CD4-positive, alpha-beta T cell (primary cell): ENCODE measurements at regions not wholly inside any gene's neighbourhood (a gene's known extent, or its start where the extent isn't known, plus 50 kb on each side); places are given as distances from the start of the nearest gene placed in this dataset.

Experiments used
- ATAC-seq: fragments of 200-7000 bp; cut with Tn5 transposase; one replicate; pipeline ENCODE4 v1.10.0; 2022; ENCODE audit warnings: mild to moderate bottlenecking; ENCODE audit not compliant: poor library complexity
- CTCF ChIA-PET: fragments of 350-600 bp; sonication (Branson Sonifier 250); formaldehyde crosslinking; loops from one replicate; lab custom pipeline; 2021; ENCODE audit warnings: antibody characterized with exemption, inconsistent platforms; lab: Charles Lee
- POLR2A ChIA-PET: fragments of 350-600 bp; sonication (Branson Sonifier 250); formaldehyde crosslinking; loops from one replicate; lab custom pipeline; 2021; ENCODE audit warnings: antibody characterized with exemption, inconsistent platforms; lab: Charles Lee
- DNase-seq, 14 experiments: peaks; one replicate each; pipeline ENCODE4 v3.0.0-alpha.2; 2013 to 2020; ENCODE audit warnings: mixed read lengths in 2 of 14
- H3K27ac ChIP-seq, 2 donors: one replicate each; pipeline versions ENCODE4 v1.5.1 to v1.7.0; 2013; ENCODE audit warnings: low read length in 2 of 2, low read depth in 1 of 2, mild to moderate bottlenecking in 1 of 2
- H3K27me3 ChIP-seq, 2 experiments: 1 replicate in 1 of 2; 2 replicates in 1 of 2; pipeline versions ENCODE4 v1.6.1 to v1.7.0; 2013; ENCODE audit warnings: low read length in 2 of 2, control low read depth in 1 of 2, mild to moderate bottlenecking in 1 of 2, moderate library complexity in 1 of 2; ENCODE audit not compliant: insufficient read depth in 2 of 2, control insufficient read depth in 1 of 2
- H3K36me3 ChIP-seq: one replicate; pipeline ENCODE4 v1.6.1; 2013; ENCODE audit warnings: low read length, control low read depth; ENCODE audit not compliant: insufficient read depth
- H3K4me1 ChIP-seq: one replicate; pipeline ENCODE4 v1.6.1; 2013; ENCODE audit warnings: low read length, control low read depth; ENCODE audit not compliant: insufficient read depth
- H3K4me3 ChIP-seq: one replicate; pipeline ENCODE4 v1.5.1; 2013; ENCODE audit warnings: mild to moderate bottlenecking, low read length, moderate library complexity
- H3K9me3 ChIP-seq, 2 experiments: 1 replicate in 1 of 2; 2 replicates in 1 of 2; pipeline versions ENCODE4 v1.6.1 to v1.7.0; 2013; ENCODE audit warnings: low read length in 2 of 2, mild to moderate bottlenecking in 2 of 2, control low read depth in 1 of 2, moderate library complexity in 1 of 2; ENCODE audit not compliant: control insufficient read depth in 1 of 2, insufficient read depth in 1 of 2
- H3K27ac Mint-ChIP-seq: one replicate; pipeline ENCODE4 v1.8.0; 2020; ENCODE audit warnings: mixed read lengths
- H3K27me3 Mint-ChIP-seq: one replicate; pipeline ENCODE4 v1.8.0; 2021; ENCODE audit warnings: mixed read lengths
- H3K36me3 Mint-ChIP-seq: one replicate; pipeline ENCODE4 v1.8.0; 2021; ENCODE audit warnings: low read depth, mixed read lengths
- H3K4me1 Mint-ChIP-seq: one replicate; pipeline ENCODE4 v1.8.0; 2021; ENCODE audit warnings: low read depth, mixed read lengths
- H3K4me3 Mint-ChIP-seq: one replicate; pipeline ENCODE4 v1.8.0; 2020; ENCODE audit warnings: mild to moderate bottlenecking, mixed read lengths
- H3K9me3 Mint-ChIP-seq: one replicate; pipeline ENCODE4 v1.8.0; 2020; ENCODE audit warnings: mixed read lengths
- CTCF ChIP-seq: fragments of 200-600 bp; IDR thresholded peaks from one replicate; pipeline ENCODE4 v1.8.0; 2022; ENCODE audit warnings: antibody characterized with exemption, mild to moderate bottlenecking
- intact Hi-C, 2 experiments: fragments of 100-400 bp; cut with DNase I in 1 of 2; cut with micrococcal nuclease in 1 of 2; formaldehyde crosslinking; loops; one replicate each; pipeline versions ENCODE4 v1.15.1 to v1.9.0; 2023 to 2025; cut with DNase I, micrococcal nuclease

- Histone ChIP-seq H3K27ac (no peak overlapping the region), H3K36me3 (no peaks in the 10 kb centered on the region), H3K27me3 (no peaks in the 10 kb centered on the region), H3K4me3 (no peak overlapping the region), H3K4me1 (no peaks in the 10 kb centered on the region), H3K9me3 (no peaks in the 10 kb centered on the region)
- ChIA-PET CTCF (interaction anchor here (0.7 kb wide), 1 partner anchor 171 kb away, joined by 3 read pairs; no protein-coding TSS in a partner anchor), POLR2A (no interaction called here)
- H3K27me3 Mint-ChIP-seq, result peaks cover 26% of the 10 kb centered on the region
- no peaks in the 10 kb centered on the region for H3K9me3 Mint-ChIP-seq
- intact Hi-C loops, result no loop called here
- DNase-seq (no peak), ATAC-seq (no peak)
- H3K36me3 Mint-ChIP-seq, result no peaks in the 10 kb centered on the region
- no peak overlapping the region for H3K4me3 Mint-ChIP-seq
- no peak overlapping the region for H3K27ac Mint-ChIP-seq
- no peaks in the 10 kb centered on the region for H3K4me1 Mint-ChIP-seq
- no peak for TF ChIP-seq CTCF
Observed at GRCh38 chr6:139588734-139589593, 214.5 kb upstream of the CITED2 start.

DNA sequence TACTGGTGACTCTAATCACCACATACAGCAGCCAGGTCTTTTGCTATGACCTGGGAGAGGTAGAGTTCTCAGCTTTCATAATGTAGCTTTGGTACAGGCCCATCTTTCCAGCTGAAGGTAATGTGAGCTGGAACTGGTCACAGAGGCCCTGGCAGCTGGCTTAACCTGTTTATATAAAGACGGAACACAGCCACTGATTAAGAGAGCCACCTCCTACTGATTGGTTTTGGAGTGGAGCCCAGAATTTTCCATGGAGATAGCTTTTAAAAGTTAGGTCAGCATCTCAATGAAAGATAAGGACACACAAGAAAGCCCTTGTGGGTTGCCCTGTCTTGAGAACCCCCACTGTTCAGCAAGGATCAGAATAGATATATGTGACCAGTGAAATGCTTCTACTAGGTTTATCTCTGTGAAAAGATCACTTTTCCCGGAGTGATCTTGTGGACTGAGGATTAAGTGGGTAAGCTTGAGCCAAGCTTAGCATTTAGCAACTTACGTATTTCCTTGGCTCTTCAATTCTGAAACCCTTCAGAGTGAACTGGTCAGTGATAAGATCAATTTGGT, 213.7 kb upstream of the CITED2 start:
- no peaks in the 10 kb centered on the region for H3K4me1 ChIP-seq
- intact Hi-C loops, result no loop called here
- TF ChIP-seq CTCF, result no peak
- ATAC-seq, result no peak
- H3K4me1 Mint-ChIP-seq, result no peaks in the 10 kb centered on the region
- no peaks in the 10 kb centered on the region for H3K36me3 Mint-ChIP-seq
- ChIA-PET POLR2A (no interaction called here), CTCF (interaction anchor here (0.7 kb wide), 1 partner anchor 170 kb away, joined by 3 read pairs; no protein-coding TSS in a partner anchor)
- H3K27me3 Mint-ChIP-seq, result peaks cover 27% of the 10 kb centered on the region
- H3K9me3 Mint-ChIP-seq, result no peaks in the 10 kb centered on the region
- no peak overlapping the region for H3K27ac Mint-ChIP-seq
- no peak overlapping the region for H3K27ac ChIP-seq
- H3K36me3 ChIP-seq, result no peaks in the 10 kb centered on the region
- no peaks in the 10 kb centered on the region for H3K27me3 ChIP-seq
- H3K4me3 Mint-ChIP-seq, result no peak overlapping the region
- no peak for DNase-seq
- H3K4me3 ChIP-seq, result no peak overlapping the region
- no peaks in the 10 kb centered on the region for H3K9me3 ChIP-seq

GRCh38 chr6:139587469-139587868, 213.0 kb upstream of the CITED2 start:
- Mint-ChIP-seq H3K9me3 (no peaks in the 10 kb centered on the region), H3K4me3 (no peak overlapping the region), H3K36me3 (no peaks in the 10 kb centered on the region), H3K27me3 (peaks cover 26% of the 10 kb centered on the region), H3K27ac (no peak overlapping the region), H3K4me1 (no peaks in the 10 kb centered on the region)
- Histone ChIP-seq H3K36me3 (no peaks in the 10 kb centered on the region), H3K27me3 (no peaks in the 10 kb centered on the region), H3K4me1 (no peaks in the 10 kb centered on the region), H3K9me3 (no peaks in the 10 kb centered on the region), H3K27ac (no peak overlapping the region), H3K4me3 (no peak overlapping the region)
- ChIA-PET POLR2A (no interaction called here), CTCF (no interaction called here)
- ATAC-seq (no peak), DNase-seq (no peak)
- intact Hi-C loops, result no loop called here
- TF ChIP-seq CTCF, result no peak
